ENCODE measurements at regions not wholly inside any gene's neighbourhood (a gene's known extent, or its start where the extent isn't known, plus 50 kb on each side); places are given as distances from the start of the nearest gene placed in this dataset.

DNA sequence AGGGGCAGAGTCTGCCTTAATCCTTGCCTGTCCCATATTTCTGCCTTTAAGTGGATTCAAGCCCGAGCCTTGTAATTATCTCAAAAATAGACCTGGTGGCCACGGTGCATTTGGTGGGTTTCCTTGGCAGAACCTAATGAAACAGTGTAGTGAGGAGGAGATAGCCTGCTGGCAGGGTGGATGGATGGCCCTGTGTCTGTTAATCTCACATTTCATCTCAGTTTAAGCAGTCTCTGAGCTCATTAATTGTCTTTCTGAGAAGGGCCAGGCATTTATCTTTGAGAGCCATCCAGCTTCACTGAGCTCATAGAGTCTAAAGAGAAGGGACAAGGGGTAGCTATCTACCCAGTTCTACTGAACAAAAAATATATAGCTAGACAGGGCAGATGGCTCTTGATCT lies 364.0 kb upstream of the EEF2KMT start:
- no peak for TF ChIP-seq CTCF (IDR thresholded peaks at IDR 0.05; ENCODE audit: insufficient read depth, missing control alignments)
- FAIRE-seq (no peak), DNase-seq (ENCODE audit: insufficient read length, low spot score) (no peak)

DNA sequence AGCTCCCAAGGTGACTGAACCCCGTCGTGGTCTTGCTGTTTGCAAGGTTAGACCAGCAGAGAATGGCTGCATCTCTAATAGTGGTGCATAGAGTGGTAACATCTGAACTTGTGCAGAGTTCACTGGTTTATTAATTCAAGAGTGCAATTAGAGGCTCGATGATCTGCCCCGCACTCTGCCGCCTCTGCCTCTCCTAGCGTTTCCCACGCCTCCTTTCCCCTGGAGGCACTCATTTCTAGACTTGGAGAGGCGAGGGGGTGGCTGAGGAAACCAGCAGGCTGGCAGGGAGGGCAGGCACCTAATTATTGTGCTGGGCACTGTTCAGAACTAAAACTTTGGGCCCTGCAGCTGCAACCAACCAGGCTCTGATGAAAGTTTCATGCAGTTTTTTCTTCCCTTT lies 363.5 kb upstream of the EEF2KMT start:
- no peak for TF ChIP-seq CTCF (IDR thresholded peaks at IDR 0.05; ENCODE audit: insufficient read depth, missing control alignments)
- FAIRE-seq (no peak), DNase-seq (ENCODE audit: insufficient read length, low spot score) (no peak)

- TF ChIP-seq CTCF (IDR thresholded peaks at IDR 0.05; ENCODE audit: insufficient read depth, missing control alignments): no peak
- FAIRE-seq (no peak), DNase-seq (ENCODE audit: insufficient read length, low spot score) (no peak)
Measured at GRCh38 chr16:5460701-5461100, 363.1 kb upstream of the EEF2KMT start.

- DNase-seq (ENCODE audit: insufficient read length, low spot score): no peak
- no peak for TF ChIP-seq CTCF (IDR thresholded peaks at IDR 0.05; ENCODE audit: insufficient read depth, missing control alignments)
- FAIRE-seq: no peak
Measured at GRCh38 chr16:5459863-5460262, 362.3 kb upstream of the EEF2KMT start.

- DNase-seq (ENCODE audit: insufficient read length, low spot score) (no peak), FAIRE-seq (no peak)
- no peak for TF ChIP-seq CTCF (IDR thresholded peaks at IDR 0.05; ENCODE audit: insufficient read depth, missing control alignments)
Measured at GRCh38 chr16:5455110-5455509, 357.5 kb upstream of the EEF2KMT start.

DNA sequence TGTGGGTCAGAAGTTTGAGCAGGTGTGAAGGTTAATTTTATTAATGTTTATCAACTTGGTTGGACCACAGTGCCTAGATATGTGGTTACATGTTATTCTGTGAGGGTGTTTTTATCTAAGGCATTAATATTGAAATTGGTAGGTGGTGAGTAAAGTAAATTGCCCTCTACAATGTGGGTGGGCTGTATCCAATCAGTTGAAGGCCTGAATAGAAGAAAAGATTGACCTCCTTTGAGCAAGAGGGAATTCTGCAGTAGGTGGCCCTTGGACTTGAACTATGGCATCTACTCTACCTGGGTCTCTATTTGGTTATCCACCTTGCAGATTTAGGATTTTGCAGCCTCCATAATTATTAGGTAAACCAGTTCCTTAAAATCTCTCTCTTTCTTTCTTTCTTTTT lies 356.8 kb upstream of the EEF2KMT start:
- DNase-seq (ENCODE audit: insufficient read length, low spot score): no peak
- TF ChIP-seq CTCF (IDR thresholded peaks at IDR 0.05; ENCODE audit: insufficient read depth, missing control alignments): no peak
- FAIRE-seq: no peak

DNA sequence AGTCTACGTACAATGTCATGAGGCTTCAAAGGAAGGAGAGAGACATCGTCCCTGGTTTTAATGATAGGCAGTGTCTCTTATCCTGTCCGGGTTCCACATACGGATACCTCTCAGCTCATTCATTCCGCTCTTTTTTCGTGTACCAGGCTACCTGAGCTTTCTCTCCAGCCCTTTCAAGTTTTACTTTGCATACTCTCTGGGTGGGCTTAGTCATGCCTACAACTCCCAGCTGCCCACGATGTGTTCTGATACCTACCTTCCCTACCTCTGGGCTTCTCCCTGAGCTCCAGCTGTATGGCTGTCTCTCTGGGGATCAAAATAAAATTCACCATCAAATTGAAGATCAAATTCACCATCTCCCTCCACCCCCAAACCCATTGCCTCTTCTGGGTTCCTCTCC lies 354.0 kb upstream of the EEF2KMT start:
- no peak for TF ChIP-seq CTCF (IDR thresholded peaks at IDR 0.05; ENCODE audit: insufficient read depth, missing control alignments)

More for the DNA sequence above, 354.0 kb upstream of the EEF2KMT start:
- no peak for FAIRE-seq
- DNase-seq (ENCODE audit: insufficient read length, low spot score): no peak
